GM12878 (cell line): ENCODE measurements at regions not wholly inside any gene's neighbourhood (a gene's known extent, or its start where the extent isn't known, plus 50 kb on each side); places are given as distances from the start of the nearest gene placed in this dataset.

Source experiments
- ATAC-seq: fragments of 200-7000 bp; cut with Tn5 transposase; 3 replicates; pipeline ENCODE4 v1.9.1; 2020; ENCODE audit warnings: mild to moderate bottlenecking, moderate library complexity
- BruUV-seq: library from RNA; stranded (reverse); fragments of 400-500 nt; replicated peaks from 2 replicates; lab custom pipeline; 2021; lab: Mats Ljungman, UMichigan
- CTCF ChIA-PET: fragments of 300-600 bp; sonication (Branson Sonifier 250); formaldehyde crosslinking; extraction: SDS; loops from one replicate; lab custom pipeline; 2021; ENCODE audit warnings: inconsistent platforms; lab: Yijun Ruan, JAX
- POLR2A ChIA-PET: fragments of 350-600 bp; formaldehyde crosslinking; extraction: SDS; loops from one replicate; lab custom pipeline; 2021; ENCODE audit warnings: inconsistent platforms; lab: Charles Lee
- RAD21 ChIA-PET: fragments of 300-600 bp; sonication (Branson Sonifier 250); formaldehyde crosslinking; loops from one replicate; lab custom pipeline; 2023; ENCODE audit warnings: antibody characterized with exemption; ENCODE audit not compliant: unreplicated experiment; lab: Charles Lee
- SMC1A ChIA-PET: fragments of 300-600 bp; sonication (Branson Sonifier 250); formaldehyde crosslinking; loops from one replicate; lab custom pipeline; 2023; ENCODE audit not compliant: unreplicated experiment, uncharacterized antibody; lab: Charles Lee
- DNase-seq: peaks from one replicate; pipeline ENCODE4 v3.0.0-alpha.2; 2011; ENCODE audit warnings: low read depth, low spot score
- FAIRE-seq: peaks from 3 replicates; lab custom pipeline; 2011; peaks lifted over from hg19 to GRCh38; lab: Jason Lieb, UNC
- H2AFZ ChIP-seq: 2 replicates; pipeline ENCODE4 v1.6.0; 2011; ENCODE audit warnings: low read depth, low read length, control low read depth; ENCODE audit not compliant: control insufficient read depth
- H3K27ac ChIP-seq: 2 replicates; pipeline ENCODE4 v1.5.1; 2011; ENCODE audit warnings: control low read depth; ENCODE audit not compliant: control insufficient read depth, insufficient read depth
- H3K27me3 ChIP-seq, 2 experiments: replicated peaks in 1 of 2; 2 replicates each; pipeline versions ENCODE4 v1.6.0 to v1.6.1; 2011; ENCODE audit warnings: low read length in 1 of 2; ENCODE audit not compliant: control insufficient read depth in 2 of 2, insufficient read depth in 2 of 2
- H3K36me3 ChIP-seq, 2 experiments: 2 replicates each; pipeline ENCODE4 v1.5.1; 2011; ENCODE audit warnings: low read length in 1 of 2; ENCODE audit not compliant: control insufficient read depth in 2 of 2, insufficient read depth in 2 of 2
- H3K4me1 ChIP-seq: 2 replicates; pipeline ENCODE4 v1.6.1; 2011; ENCODE audit warnings: mild to moderate bottlenecking, low read length, moderate library complexity, mixed read lengths; ENCODE audit not compliant: control insufficient read depth, insufficient read depth
- H3K4me2 ChIP-seq: 2 replicates; pipeline ENCODE4 v1.6.0; 2011; ENCODE audit warnings: control low read depth; ENCODE audit not compliant: control insufficient read depth, insufficient read depth
- H3K4me3 ChIP-seq: fragments of 200-600 bp; sonication (generic); 2 replicates; pipeline ENCODE4 v1.5.1; 2016
- H3K79me2 ChIP-seq: 2 replicates; pipeline ENCODE4 v1.6.0; 2011; ENCODE audit warnings: low read length; ENCODE audit not compliant: control insufficient read depth, insufficient read depth
- H3K9ac ChIP-seq: 2 replicates; pipeline ENCODE4 v1.8.0; 2011; ENCODE audit warnings: low read length, control low read depth, mixed read lengths; ENCODE audit not compliant: control insufficient read depth, insufficient read depth
- H3K9me3 ChIP-seq: replicated peaks from 3 replicates; pipeline ENCODE4 v1.5.1; 2011; ENCODE audit warnings: mild to moderate bottlenecking, low read length; ENCODE audit not compliant: control insufficient read depth, insufficient read depth
- H4K20me1 ChIP-seq: 2 replicates; pipeline ENCODE4 v1.6.0; 2011; ENCODE audit not compliant: control insufficient read depth, insufficient read depth
- BHLHE40 ChIP-seq, 2 experiments: fragments of 450-650 bp in 1 of 2; IDR thresholded peaks; 2 replicates each; pipeline ENCODE4 v1.6.1; 2011 to 2017; ENCODE audit warnings: low read depth in 2 of 2, borderline replicate concordance in 1 of 2, improper control_type of control experiment in 1 of 2, low read length in 1 of 2, mild to moderate bottlenecking in 1 of 2
- BMI1 ChIP-seq: fragments of 450-650 bp; IDR thresholded peaks from 2 replicates; pipeline ENCODE4 v1.6.1; 2016; ENCODE audit warnings: mild to moderate bottlenecking, moderate library complexity, borderline replicate concordance
- ESRRA ChIP-seq: IDR thresholded peaks from 2 replicates; pipeline ENCODE4 v1.6.1; 2012; ENCODE audit warnings: mild to moderate bottlenecking, low read length, improper control_type of control experiment
- IKZF2 ChIP-seq, 2 experiments: fragments of 450-650 bp; IDR thresholded peaks; 2 replicates each; pipeline ENCODE4 v1.6.1; 2017; ENCODE audit warnings: mild to moderate bottlenecking in 2 of 2, moderate library complexity in 2 of 2
- JUNB ChIP-seq: IDR thresholded peaks from 2 replicates; pipeline ENCODE4 v1.6.1; 2016; ENCODE audit warnings: antibody characterized with exemption, mild to moderate bottlenecking
- MEF2A ChIP-seq: IDR thresholded peaks from 2 replicates; pipeline ENCODE4 v1.6.1; 2011; ENCODE audit warnings: low read depth, mild to moderate bottlenecking, low read length, moderate library complexity; ENCODE audit not compliant: insufficient read depth
- NFYB ChIP-seq: IDR thresholded peaks from 2 replicates; pipeline ENCODE4 v1.6.1; 2011; ENCODE audit warnings: low read depth, mild to moderate bottlenecking, low read length, improper control_type of control experiment, moderate library complexity; ENCODE audit not compliant: insufficient read depth
- NR2F1 ChIP-seq: fragments of 450-650 bp; conservative IDR thresholded peaks from 2 replicates; pipeline ENCODE4 v1.6.1; 2017; ENCODE audit warnings: mild to moderate bottlenecking
- RCOR1 ChIP-seq: conservative IDR thresholded peaks from 2 replicates; pipeline ENCODE4 v1.6.1; 2012; ENCODE audit warnings: low read depth, low read length, improper control_type of control experiment
- WRNIP1 ChIP-seq: IDR thresholded peaks from 2 replicates; pipeline ENCODE4 v1.6.1; 2011; ENCODE audit warnings: low read depth, low read length, improper control_type of control experiment, borderline replicate concordance
- WGBS: methylation state at CpG from one replicate; pipeline ENCODE4 v1.1.6; 2016; ENCODE audit warnings: low lambda C conversion rate; ENCODE audit not compliant: insufficient replicate concordance, insufficient coverage; ENCODE audit errors: missing lambda C conversion rate; 5-methylcytosine and 5-hydroxymethylcytosine counted together
- in situ Hi-C: fragments of 300-500 bp; cut with MboI; formaldehyde crosslinking; loops from 9 replicates; pipeline ENCODE4 v1.14.3; 2018; ENCODE audit warnings: mixed read lengths
- intact Hi-C: fragments of 100-400 bp; cut with micrococcal nuclease; formaldehyde crosslinking; loops from one replicate; pipeline ENCODE4 v1.14.2; 2022; ENCODE audit not compliant: unreplicated experiment
- TF ChIP-seq, protein P1 (sequence below): IDR thresholded peaks from 2 replicates; pipeline ENCODE4 v1.6.1; 2011; ENCODE audit warnings: mild to moderate bottlenecking, low read depth, low read length, moderate library complexity; ENCODE audit not compliant: insufficient replicate concordance
- TF ChIP-seq, protein P2 (sequence below): IDR thresholded peaks from 2 replicates; pipeline ENCODE4 v1.6.1; 2012; ENCODE audit warnings: mild to moderate bottlenecking, low read depth, low read length
- TF ChIP-seq, protein P3 (sequence below): fragments of 450-650 bp; IDR thresholded peaks from 2 replicates; pipeline ENCODE4 v1.6.1; 2014; ENCODE audit warnings: mild to moderate bottlenecking
- TF ChIP-seq, protein P4 (sequence below): fragments of 450-650 bp; IDR thresholded peaks from 2 replicates; pipeline ENCODE4 v1.6.1; 2016; ENCODE audit warnings: mild to moderate bottlenecking, moderate library complexity, borderline replicate concordance

DNA sequence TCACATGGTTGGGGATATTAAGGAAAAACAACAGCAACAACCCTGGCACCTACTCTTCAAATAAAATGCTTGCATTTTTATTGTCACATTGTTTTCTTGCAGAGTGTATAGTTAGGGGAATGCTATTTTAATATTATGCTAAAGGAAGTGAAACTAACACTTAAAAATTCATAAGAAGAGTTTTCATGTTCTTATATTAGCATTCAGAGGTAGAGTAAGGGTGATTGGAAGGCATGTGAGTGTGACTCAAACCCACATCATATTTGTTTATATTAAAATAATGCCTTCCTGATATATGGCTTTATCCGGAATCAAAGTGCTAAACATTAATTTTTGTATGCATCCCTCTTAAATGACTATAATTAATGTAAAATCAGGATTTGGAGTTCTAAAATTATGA, 59.8 kb upstream of the TES start:
- Histone ChIP-seq H3K27ac (no peak overlapping the region), H3K79me2 (no peaks in the 10 kb centered on the region), H3K9ac (no peak overlapping the region), H3K4me3 (no peak overlapping the region), H3K27me3 (no peaks in the 10 kb centered on the region; a peak in 1 of 4 replicates), H3K9me3 (no peaks in the 10 kb centered on the region; the same call in 1 of the 3 replicates), H2AFZ (no peak overlapping the region), H3K36me3 (no peaks in the 10 kb centered on the region), H4K20me1 (no peaks in the 10 kb centered on the region), H3K4me1 (peaks cover 27% of the 10 kb centered on the region), H3K4me2 (0 out of 2 replicates have a peak overlapping the region, but pooled peaks have one; percentile 22)
- ChIA-PET CTCF (interaction anchor here (1.5 kb wide), 1 partner anchor 13 kb away, joined by 3 read pairs; no protein-coding TSS in a partner anchor), RAD21 (no interaction called here), POLR2A (no interaction called here), SMC1A (interaction anchor here (1.2 to 1.4 kb wide), 2 partner anchors 12 to 14 kb away, joined by 3 read pairs; no protein-coding TSS in a partner anchor)
- intact Hi-C loops (no loop called here), in situ Hi-C loops (no loop called here)
- peak; percentile 88 for ATAC-seq
- BruUV-seq, result no TSS peak
- no peak for FAIRE-seq
- 0% methylated on average over 1 of the region's 1 CpG for WGBS
- DNase-seq, result no peak
- TF ChIP-seq, protein P1, sequence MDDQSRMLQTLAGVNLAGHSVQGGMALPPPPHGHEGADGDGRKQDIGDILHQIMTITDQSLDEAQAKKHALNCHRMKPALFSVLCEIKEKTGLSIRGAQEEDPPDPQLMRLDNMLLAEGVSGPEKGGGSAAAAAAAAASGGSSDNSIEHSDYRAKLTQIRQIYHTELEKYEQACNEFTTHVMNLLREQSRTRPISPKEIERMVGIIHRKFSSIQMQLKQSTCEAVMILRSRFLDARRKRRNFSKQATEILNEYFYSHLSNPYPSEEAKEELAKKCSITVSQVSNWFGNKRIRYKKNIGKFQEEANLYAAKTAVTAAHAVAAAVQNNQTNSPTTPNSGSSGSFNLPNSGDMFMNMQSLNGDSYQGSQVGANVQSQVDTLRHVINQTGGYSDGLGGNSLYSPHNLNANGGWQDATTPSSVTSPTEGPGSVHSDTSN, result no peak
- TF ChIP-seq, protein P2, sequence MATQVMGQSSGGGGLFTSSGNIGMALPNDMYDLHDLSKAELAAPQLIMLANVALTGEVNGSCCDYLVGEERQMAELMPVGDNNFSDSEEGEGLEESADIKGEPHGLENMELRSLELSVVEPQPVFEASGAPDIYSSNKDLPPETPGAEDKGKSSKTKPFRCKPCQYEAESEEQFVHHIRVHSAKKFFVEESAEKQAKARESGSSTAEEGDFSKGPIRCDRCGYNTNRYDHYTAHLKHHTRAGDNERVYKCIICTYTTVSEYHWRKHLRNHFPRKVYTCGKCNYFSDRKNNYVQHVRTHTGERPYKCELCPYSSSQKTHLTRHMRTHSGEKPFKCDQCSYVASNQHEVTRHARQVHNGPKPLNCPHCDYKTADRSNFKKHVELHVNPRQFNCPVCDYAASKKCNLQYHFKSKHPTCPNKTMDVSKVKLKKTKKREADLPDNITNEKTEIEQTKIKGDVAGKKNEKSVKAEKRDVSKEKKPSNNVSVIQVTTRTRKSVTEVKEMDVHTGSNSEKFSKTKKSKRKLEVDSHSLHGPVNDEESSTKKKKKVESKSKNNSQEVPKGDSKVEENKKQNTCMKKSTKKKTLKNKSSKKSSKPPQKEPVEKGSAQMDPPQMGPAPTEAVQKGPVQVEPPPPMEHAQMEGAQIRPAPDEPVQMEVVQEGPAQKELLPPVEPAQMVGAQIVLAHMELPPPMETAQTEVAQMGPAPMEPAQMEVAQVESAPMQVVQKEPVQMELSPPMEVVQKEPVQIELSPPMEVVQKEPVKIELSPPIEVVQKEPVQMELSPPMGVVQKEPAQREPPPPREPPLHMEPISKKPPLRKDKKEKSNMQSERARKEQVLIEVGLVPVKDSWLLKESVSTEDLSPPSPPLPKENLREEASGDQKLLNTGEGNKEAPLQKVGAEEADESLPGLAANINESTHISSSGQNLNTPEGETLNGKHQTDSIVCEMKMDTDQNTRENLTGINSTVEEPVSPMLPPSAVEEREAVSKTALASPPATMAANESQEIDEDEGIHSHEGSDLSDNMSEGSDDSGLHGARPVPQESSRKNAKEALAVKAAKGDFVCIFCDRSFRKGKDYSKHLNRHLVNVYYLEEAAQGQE, result no peak
- TF ChIP-seq JUNB (peak; percentile 72), BMI1 (no peak), NFYB (peak; percentile 56; the same call in 1 of the 2 replicates), WRNIP1 (no peak), MEF2A (peak; percentile 83), IKZF2 (IDR thresholded peaks at IDR 0.05) (peak; percentile 45 to 51; a peak in 3 of 4 replicates), NR2F1 (peak; percentile 79), BHLHE40 (IDR thresholded peaks at IDR 0.05; ENCODE audit: borderline replicate concordance in 1 of 2, low read depth in 2 of 2, low read length in 1 of 2) (peak; percentile 75 to 84; a peak in 3 of 4 replicates), ESRRA (no peak), RCOR1 (no peak)
- TF ChIP-seq, protein P3, sequence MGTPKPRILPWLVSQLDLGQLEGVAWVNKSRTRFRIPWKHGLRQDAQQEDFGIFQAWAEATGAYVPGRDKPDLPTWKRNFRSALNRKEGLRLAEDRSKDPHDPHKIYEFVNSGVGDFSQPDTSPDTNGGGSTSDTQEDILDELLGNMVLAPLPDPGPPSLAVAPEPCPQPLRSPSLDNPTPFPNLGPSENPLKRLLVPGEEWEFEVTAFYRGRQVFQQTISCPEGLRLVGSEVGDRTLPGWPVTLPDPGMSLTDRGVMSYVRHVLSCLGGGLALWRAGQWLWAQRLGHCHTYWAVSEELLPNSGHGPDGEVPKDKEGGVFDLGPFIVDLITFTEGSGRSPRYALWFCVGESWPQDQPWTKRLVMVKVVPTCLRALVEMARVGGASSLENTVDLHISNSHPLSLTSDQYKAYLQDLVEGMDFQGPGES, result no peak
- TF ChIP-seq, protein P4, sequence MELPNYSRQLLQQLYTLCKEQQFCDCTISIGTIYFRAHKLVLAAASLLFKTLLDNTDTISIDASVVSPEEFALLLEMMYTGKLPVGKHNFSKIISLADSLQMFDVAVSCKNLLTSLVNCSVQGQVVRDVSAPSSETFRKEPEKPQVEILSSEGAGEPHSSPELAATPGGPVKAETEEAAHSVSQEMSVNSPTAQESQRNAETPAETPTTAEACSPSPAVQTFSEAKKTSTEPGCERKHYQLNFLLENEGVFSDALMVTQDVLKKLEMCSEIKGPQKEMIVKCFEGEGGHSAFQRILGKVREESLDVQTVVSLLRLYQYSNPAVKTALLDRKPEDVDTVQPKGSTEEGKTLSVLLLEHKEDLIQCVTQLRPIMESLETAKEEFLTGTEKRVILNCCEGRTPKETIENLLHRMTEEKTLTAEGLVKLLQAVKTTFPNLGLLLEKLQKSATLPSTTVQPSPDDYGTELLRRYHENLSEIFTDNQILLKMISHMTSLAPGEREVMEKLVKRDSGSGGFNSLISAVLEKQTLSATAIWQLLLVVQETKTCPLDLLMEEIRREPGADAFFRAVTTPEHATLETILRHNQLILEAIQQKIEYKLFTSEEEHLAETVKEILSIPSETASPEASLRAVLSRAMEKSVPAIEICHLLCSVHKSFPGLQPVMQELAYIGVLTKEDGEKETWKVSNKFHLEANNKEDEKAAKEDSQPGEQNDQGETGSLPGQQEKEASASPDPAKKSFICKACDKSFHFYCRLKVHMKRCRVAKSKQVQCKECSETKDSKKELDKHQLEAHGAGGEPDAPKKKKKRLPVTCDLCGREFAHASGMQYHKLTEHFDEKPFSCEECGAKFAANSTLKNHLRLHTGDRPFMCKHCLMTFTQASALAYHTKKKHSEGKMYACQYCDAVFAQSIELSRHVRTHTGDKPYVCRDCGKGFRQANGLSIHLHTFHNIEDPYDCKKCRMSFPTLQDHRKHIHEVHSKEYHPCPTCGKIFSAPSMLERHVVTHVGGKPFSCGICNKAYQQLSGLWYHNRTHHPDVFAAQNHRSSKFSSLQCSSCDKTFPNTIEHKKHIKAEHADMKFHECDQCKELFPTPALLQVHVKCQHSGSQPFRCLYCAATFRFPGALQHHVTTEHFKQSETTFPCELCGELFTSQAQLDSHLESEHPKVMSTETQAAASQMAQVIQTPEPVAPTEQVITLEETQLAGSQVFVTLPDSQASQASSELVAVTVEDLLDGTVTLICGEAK, result peak; percentile 38; the same call in 1 of the 2 replicates
